LNCaP clone FGC (cell line): ENCODE measurements at regions not wholly inside any gene's neighbourhood (a gene's known extent, or its start where the extent isn't known, plus 50 kb on each side); places are given as distances from the start of the nearest gene placed in this dataset.

ENCODE experiments used
- DNase-seq: peaks from one replicate; pipeline ENCODE4 v3.0.0-alpha.2; 2011; ENCODE audit warnings: low read depth
- H3K4me3 ChIP-seq: 2 replicates; pipeline ENCODE4 v1.5.1; 2011; ENCODE audit warnings: mild to moderate bottlenecking, low read depth, low read length, control low read depth
- CTCF ChIP-seq: IDR thresholded peaks from 2 replicates; pipeline ENCODE4 v1.5.1; 2012; ENCODE audit warnings: mild to moderate bottlenecking; ENCODE audit not compliant: control insufficient read depth, insufficient read depth; ENCODE audit errors: extremely low read depth

- TF ChIP-seq CTCF: no peak
- no peak overlapping the region for H3K4me3 ChIP-seq
- DNase-seq: no peak
Observed at GRCh38 chr20:58008413-58008812, 220.0 kb downstream of the ANKRD60 start.

GRCh38 chr20:58007947-58008346, 220.5 kb downstream of the ANKRD60 start:
- no peak overlapping the region for H3K4me3 ChIP-seq
- TF ChIP-seq CTCF: no peak
- DNase-seq: no peak

DNA sequence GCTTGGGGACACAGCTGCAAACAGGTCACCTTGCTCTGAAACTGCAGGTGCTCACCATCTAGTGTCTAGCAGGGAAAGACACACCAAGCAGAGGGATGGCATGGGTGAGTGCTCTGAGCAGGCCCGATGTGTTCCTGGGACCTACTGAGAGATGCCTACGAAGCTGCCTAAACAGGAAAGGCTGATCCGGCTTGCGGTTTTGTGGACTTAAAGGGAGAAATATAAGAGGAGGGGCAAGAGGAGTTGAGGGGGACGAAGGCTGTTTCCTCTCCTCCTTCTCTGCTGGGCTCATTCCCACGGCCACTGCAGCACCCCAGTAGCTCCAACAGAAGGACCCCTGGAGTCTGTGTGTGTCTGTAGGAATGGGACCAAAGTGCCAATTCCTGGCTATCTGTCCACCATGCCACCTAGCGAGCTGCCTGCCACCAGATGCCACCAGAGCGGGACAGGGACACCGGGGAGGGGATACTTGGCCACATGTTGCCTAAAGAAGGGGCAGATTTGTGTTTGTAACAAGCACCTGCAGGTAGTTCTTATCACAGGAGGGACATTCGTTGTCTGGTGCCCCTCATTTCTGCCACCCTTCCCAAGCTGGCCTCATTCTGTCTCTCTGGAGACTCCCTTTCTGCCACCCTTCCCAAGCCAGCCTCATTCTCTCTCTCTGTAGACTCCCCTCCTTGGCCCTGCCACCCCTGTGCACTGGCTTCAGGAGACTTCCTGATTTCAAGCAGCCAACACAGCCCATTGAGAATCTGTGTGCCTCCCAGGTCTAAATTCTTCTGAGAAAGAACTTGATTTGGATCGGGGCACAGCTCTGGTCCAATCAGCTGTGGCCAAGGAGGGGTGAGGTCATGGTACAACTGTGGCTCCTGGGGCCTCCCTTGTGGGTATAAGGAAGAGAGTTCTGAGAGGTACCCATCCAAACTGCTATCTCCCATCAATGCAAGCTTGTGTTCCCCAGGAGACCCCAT, 221.8 kb downstream of the ANKRD60 start:
- TF ChIP-seq CTCF: no peak
- no peak overlapping the region for H3K4me3 ChIP-seq
- no peak for DNase-seq

GRCh38 chr20:58005581-58006345, 222.7 kb downstream of the ANKRD60 start:
- DNase-seq: no peak
- no peak for TF ChIP-seq CTCF
- no peak overlapping the region for H3K4me3 ChIP-seq

DNA sequence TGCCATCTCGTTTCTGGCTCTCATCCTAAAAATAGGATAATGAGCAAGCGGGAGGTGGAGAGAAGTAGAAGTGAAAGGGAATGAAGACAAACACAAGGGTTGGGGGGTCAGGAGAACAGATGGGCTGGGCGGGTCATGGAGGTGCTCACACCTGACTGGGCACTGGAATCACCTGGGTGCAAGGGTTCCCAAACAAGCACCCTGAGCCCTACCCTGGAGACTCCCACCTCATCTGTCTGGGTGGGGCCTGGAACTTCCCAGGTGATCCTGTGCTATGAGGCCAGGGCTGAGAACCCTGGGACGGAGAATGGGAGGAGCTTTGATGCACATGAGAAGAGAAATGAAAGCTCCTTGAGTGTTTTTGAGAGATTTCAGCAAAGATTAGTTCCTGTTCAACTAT, 223.6 kb downstream of the ANKRD60 start:
- no peak overlapping the region for H3K4me3 ChIP-seq
- no peak for TF ChIP-seq CTCF
- no peak for DNase-seq

- no peak for DNase-seq
- TF ChIP-seq CTCF: no peak
- no peak overlapping the region for H3K4me3 ChIP-seq
Observed at GRCh38 chr20:58004146-58004545, 224.3 kb downstream of the ANKRD60 start.

DNA sequence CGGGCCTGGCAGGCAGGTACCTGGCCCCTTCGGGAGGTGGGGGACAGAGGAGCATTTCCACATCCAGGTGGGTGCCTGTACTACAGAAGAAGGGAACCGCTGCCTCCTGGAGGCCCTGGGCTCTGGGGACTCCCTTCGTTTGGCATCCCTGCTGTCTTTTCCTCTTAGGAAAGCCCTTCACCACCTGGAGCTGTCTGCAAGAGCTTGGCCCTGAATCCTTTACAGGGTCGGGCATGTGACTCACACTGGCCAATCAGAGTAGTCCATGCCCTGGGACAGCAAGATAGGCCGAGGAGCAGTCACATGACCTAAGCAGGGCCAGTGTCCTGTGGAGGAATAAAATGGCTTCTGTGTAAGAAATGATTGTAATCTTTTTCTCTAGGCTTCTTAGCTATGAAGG, 224.9 kb downstream of the ANKRD60 start:
- no peak for DNase-seq
- TF ChIP-seq CTCF: no peak
- no peak overlapping the region for H3K4me3 ChIP-seq
